ENCODE measurements at regions not wholly inside any gene's neighbourhood (a gene's known extent, or its start where the extent isn't known, plus 50 kb on each side); places are given as distances from the start of the nearest gene placed in this dataset.
"Not testable (repeated sequence)": the region's sequence is repeated elsewhere in the genome, so short reads cannot be mapped to it uniquely, and the experiment has no call there.

DNA sequence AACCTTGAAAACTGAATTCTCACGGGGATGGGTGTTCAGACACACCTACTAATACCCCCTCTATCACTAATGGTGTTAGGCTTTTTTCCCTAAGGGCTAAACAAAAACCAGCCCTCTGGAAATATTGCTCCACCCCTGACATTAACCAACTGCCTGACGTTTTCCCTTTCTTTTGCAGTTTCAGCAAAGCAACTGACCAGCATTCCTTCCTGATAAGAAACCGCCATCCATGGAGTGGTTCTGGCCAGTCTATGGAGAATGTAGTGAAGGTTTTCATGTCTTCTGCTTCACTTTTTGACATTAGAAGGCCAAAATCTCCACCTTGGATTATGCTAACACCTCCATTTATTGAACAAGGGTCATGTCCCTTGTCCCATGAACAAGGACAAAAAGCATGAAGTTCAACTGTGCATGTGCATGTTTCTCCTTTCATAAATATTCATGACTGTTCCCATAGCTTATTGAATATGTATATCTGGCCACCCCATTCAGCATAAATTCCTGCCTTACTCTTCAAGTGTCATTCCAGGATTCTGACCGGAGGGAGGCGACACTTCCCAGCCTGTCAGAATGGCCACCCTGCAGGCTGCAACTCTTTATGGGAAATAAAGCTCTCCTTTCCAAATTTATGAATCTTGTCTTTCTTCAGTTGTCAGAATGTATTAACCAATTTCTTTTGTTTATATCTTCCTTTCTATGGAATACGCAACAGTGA lies 314.3 kb downstream of the HHIPL2 start:
- no peak for DNase-seq

DNA sequence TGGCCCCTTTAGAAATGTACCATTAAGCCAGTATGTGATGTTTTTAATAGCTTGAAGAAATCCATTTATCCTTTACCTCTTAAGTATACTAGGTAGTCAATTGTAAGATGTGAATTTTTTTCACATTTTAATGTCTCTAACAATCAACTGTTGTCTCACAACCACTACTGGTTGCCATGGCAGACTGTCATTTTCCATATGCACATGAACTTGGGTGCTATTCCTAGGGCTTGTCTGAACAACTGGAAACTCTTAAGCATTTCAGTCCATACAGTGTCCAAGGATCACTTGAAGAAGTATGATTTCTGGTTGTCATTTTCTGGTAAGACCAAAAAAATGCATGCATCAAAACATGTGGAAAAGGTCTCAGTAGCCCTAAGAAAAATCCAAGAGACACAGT lies 315.1 kb downstream of the HHIPL2 start:
- no peak for DNase-seq

DNA sequence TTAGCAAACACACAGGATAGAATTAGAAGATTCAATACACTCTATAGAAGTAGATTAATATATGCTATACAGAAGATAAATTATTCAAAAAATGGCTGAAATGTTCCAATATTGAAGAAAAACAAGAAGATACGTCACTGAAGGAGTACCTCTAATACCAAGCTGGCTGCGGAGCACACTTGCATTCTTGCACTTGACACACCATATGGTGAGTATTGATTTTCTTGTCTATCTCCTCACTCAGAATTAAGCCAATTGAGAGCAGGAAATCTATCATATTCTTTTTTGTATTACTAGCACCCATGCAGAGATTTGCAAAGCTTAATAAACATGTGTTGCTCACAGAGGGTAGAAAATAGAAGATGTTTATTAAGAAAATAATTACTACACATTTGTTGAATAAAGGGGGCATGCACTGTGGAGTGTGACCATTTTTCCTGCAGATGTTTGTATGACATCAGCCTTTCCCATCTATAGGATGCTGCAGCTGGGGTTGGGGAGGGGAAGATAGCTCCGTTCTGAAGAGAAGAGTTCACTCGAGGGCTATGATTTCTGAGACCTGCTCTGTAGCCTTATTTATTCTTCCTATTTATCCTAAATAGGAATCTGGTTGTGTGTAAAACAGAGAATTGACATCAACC lies 318.1 kb downstream of the HHIPL2 start:
- no peak for DNase-seq

DNA sequence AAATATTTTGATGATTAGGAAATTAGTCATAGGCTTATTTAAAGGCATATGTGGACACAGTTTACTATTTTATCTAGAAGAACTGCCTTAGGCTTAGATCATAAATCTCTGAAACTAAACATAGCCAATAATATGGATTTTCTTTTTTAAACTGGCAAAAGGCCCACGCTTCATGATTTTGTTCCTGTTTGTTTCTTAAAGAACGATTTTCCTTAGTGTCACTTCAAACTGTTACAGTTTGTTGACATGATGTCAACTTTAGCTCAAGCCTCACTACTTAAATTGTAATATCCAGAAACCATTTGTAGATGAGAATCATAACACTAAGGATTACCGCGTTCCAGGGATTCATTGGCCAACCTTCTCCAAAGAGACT lies 322.6 kb downstream of the HHIPL2 start:
- DNase-seq: no peak

DNA sequence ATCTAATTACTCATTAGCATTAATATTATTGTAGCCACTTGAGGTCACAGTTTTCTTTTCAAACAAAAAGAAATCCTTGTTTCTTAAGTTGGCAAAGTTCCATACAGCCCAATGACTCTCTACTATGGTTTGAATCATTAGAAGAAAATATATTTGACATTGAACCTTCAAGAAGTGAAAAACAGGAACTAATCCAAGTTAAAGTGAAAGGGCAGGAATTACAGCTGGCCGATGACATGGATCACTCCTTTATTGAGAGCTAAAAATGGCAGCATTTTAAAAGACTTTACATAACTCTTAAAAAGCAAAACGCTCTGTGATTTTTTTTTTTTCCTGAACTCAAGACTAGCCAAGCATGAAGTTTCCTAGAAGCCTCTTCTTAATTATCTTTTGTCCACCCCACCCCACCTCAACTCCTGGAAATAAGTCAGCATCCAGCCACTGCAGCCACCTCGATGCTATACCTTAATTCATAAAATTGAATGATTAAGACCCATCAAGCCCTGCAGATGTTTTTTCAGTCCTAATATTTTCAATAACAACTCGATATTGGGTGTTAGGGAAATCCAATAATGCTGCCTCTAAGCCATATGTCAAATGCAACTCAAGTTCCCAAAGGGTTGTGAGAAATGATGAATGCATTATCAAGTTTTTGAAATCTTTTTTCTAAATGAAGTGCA lies 323.1 kb downstream of the HHIPL2 start:
- DNase-seq: no peak

DNA sequence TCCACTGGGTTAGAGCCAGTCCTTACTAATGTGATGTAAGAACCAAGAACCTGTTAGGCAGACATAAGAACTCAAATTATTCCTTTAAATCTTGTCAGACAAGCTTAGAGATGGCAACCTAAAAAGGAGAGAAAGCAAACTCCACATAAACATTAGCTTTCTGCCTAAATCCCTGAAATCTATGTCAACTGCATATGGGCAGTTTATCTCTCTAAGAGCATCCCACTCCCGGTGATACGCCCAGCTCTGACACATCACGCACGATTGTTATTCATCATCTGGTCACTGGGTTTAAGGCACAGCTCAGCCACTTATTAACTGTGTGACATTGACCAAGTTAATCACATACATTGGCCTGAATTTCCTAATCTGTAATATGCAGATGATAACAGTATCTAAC lies 323.7 kb downstream of the HHIPL2 start:
- DNase-seq: no peak

DNA sequence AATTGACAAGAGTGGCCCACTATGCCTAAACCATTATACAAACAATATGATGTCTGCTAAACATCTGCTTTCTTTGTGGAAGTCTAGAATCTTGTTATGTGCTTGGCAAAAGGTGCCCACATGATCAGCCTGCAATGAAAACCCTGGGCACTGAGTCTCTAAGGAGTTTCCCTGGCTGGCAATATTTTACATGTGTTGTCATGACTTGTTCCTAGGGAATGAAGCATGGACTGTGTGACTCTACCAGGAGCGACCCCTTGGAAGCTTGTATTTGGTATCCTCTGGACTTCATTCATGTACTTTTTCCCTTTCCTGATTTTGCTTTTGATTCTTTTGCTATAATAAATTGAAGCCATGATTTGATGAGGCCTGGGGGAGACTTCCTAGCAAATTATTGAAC lies 324.9 kb downstream of the HHIPL2 start:
- no peak for DNase-seq

DNA sequence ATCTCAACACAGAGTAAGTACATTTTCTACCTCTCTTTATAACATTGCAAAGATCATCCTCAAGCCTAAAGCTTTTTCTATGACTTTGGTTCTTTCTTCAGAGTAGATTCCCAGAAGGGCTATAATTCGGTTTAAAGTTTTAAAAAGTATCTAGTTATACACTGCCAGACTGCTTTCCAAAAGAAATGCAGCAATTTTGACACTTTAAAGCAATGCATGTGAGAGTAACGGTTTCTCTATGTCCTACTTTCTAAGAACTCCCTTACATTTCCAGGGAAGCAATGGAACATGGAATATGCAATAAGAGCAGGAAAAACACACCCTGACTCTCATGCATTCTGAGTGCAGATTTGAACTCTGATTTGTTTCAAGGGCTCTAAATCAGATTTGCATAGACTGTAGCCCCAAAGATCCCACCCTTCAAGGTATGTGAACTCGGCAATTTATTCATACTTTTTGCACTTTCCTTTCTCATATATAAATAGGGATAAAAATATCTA lies 331.6 kb downstream of the HHIPL2 start:
- no peak for DNase-seq

DNA sequence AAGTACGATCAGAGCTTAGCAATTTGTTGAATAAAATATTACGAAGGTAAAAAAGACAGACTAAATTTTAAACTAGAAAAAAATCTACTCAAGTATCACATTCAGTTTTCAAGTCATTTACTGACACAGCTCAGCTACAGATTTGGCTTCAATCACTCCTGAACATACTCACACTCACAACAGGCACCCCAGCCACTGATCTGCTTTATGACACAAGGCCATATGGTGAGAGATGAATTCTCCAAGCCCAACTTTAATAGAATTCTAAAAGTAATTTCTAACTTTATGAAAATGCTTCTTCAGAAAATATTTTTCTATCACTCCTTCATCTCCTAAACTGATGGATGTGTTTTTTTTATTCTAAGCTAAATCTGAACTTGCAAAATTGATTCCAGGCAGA lies 337.1 kb downstream of the HHIPL2 start:
- DNase-seq: no peak

DNA sequence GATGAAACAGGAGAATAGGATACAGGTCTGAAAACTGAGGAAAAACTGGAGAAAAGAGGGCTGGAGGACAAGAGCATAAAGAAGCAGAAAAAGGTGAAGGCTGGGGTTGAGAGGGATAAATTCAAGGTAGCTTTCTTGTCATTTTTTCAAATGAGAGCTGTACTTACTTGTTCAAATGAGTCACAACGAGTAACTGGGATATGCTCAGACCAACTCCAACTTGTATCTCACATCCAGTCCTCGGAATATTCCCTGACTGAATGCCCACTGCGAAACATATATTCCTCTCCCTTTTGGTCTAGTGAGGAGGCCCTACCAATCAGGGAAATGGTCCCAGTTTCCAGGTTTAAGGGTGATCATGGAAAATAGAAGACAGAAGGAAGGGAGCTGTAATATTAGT lies 343.4 kb downstream of the HHIPL2 start:
- no peak for DNase-seq

DNA sequence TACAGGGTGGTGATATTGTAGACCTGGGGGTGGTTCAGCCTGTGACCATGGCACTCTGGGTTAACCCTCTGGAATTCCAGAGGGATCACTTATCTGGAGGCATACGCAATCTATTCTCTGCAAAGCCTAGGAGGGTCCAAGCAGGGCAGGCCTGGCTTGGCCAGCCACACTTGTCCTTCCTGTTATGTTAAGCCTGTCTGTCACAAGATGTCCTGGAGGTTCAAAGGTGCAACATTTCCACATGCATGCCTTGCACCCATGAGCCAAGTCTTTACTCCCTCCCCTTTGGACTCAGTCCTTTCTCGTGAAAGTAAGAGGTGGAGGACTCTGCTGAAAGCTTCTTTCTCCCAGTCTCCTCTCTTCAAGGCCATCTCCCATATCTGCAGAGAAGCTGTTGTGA lies 345.1 kb downstream of the HHIPL2 start:
- DNase-seq: no peak

DNA sequence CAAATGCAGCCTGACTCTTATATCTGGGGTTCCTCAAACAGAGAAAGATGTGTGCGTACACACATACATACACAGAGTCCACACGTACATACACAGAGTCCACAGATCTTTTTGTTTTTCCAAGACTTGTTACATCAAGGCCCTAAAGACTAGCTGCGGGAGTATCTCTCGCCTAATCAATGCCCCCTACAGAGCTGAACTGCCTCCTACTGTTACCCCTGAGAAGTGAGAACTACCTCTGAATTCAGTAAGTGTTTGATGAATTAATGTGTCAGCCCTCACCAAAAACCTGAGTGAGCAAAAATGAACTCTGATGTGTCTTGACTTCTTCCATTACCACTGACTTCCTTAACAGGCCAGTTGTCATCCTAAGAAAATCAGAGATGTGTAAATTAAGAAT lies 351.2 kb downstream of the HHIPL2 start:
- no peak for DNase-seq

DNA sequence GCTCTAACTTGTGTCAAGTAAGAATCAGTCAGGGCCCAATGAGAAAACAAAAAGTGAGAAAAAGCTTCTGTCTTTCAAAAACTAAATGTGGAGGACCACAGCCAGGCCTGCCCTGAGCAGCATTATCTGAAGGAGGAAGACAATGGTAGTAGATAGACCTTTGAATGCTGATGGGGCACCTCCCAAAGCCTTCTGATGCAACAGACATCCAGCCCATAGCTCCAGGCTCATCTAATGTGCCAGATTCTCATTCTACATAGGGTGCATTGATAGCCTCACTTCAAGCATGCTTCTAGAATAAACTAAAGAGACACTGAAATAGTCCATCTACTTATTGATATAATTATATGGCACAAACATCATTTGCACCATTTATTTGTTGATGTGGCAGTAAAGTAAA lies 351.6 kb downstream of the HHIPL2 start:
- no peak for DNase-seq

DNA sequence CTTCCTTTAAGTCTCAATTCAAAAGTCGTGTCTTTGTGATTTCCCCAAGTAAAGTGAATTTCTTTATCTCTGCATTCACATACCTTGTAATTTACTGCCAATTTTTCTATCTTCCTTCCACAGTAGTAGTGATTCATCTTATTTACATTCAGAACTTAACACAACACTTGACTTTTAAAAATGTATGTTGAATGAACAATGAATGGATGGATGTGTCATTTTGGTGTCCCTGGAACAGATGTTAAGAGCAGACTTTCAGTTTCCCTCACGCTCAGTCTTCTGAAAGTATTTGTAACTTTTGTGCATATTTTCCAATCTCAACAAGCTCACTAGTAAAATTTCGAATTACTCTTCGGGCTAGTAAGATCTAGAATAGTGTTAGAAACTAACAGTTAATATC lies 352.0 kb downstream of the HHIPL2 start:
- no peak for DNase-seq

DNA sequence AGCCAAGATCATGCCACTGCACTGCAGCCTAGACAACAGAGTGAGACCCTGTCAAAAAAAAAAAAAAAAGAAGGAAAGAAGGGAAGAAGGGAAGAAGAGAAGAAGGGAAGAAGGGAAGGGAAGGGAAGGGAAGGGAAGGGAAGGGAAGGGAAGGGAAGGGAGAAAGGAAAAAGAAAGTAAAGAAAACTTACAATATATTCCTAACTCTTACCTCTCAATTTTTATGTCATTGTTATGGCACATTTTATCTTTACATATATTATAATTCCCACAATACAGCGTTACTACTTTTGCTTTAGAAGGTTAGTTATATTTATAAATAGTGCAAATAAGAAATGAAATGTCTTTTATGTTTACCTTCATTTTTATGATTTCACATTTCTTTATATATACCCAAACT lies 358.7 kb downstream of the HHIPL2 start:
- no peak for DNase-seq

DNA sequence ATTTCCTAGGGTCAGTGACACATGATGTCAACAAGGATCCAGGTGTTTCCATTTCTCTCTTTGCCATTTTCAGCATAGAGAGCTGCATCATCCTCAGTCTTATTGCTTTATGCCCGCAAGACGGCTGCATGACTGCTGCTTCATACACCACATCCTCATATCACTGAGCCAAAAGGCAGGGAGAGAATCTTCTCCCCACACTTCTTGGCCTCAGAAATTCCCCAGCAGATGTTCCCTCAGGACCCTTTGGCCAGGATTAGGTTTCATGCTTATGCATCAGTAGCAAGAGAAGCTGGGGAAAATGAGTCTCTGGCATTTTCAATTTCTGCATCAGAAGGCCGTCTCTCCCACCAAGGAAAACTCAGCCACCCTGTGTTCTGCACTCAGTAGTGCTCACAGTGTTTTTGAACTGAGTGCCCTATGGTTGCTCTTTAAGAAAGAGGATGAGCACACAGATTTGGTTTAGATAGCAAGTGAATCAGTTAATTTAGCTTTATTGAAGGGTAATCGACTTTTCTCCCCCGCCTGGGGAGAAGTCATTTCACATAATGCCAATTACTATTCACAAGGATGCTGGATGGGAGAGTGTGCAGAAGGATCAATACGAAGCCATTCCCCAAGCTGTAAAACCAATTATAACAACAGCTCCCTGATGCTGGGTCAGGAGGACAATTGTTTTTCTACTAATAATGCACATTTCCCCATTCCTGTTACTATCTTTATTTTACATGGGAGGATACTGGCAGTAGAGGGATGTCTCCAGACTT lies 360.2 kb downstream of the HHIPL2 start:
- DNase-seq: no peak

DNA sequence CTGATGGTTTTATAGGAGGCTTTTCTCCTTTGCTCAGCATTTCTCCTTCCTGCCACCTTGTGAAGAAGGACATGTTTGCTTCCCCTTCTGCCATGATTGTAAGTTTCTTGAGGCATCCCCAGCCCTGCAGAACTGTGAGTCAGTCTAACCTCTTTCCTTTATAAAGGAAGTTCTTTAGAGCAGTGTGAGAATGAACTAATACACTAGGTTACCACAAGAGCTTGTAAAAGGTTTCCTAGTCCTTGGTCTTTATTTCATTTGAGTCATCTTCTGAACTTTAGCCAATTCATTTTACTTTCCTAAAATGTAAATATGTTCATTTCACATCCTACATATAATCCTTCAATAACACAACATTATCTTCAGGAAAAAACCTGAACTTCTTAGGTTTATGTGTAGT lies 365.3 kb downstream of the HHIPL2 start:
- no peak for DNase-seq

DNA sequence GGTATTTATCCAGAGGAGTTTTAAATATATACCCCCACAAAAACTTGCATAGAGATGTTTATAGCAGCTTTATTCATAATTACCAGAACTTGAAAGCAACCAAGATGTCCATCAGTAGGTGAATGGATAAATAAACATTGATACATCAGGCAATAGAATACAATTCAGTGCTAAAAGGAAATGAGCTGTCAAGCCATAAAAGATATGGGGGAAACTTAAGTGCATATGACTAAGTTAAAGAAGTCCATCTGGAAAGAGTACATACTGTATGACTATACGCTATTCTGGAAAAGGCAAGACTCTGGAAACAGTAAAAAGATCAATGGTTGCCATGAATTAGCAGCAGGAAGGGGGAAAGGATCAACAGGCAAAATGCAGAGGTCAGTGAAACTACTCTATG lies 366.7 kb downstream of the HHIPL2 start:
- no peak for DNase-seq

DNA sequence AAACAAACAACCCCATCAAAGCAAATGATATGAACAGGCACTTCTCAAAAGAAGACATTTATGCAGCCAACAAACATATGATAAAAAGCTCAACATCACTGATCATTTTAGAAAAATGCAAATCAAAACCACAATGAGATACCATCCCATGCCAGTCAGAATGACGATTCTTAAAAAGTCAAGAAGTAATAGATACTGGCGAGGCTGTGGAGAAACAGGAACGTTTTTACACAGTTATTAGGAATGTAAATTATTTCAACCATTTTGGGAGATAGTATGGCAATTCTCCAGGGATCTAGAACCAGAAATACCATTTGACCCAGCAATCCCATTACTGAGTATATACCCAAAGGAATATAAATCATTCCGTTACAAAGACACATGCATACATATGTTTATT lies 370.4 kb downstream of the HHIPL2 start:
- DNase-seq: not testable (repeated sequence)

DNA sequence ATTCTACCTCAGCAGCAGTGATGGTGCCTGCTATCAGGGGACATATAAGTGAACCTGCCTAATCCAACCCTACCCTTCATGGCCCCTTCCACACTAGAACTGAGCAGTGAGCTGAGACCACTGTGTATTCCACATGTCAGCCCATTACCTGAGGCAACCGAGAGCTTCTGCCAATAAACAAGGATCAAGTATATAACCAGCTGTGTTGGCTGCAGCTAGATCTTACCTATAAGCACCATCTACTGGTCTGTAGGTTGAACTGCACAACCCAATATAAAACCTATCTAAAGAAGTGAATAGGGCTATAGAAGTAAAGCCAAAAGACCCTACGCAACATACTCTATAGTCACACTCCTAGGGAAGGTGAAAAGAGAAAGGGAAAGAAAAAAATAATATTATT lies 376.9 kb downstream of the HHIPL2 start:
- DNase-seq: no peak

DNA sequence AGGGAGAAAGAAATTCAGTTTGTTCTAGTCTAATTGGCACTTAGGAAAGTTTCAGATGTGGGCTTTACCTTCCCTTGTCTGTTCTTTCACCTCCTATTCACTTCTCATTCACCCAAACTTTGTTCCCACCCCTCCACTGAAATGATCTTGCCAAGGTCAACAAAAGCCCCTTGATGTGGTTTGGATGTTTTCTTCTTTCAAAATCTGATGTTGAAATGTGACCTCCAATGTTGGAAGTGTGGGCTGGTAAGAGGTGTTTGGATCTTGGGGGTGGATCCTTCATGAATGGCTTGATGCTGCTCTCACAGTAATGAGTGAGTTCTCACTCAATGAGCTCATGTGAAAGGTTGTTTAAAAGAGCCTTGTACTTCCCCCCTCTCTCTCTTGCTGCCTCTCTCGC lies 379.3 kb downstream of the HHIPL2 start:
- no peak for DNase-seq

DNA sequence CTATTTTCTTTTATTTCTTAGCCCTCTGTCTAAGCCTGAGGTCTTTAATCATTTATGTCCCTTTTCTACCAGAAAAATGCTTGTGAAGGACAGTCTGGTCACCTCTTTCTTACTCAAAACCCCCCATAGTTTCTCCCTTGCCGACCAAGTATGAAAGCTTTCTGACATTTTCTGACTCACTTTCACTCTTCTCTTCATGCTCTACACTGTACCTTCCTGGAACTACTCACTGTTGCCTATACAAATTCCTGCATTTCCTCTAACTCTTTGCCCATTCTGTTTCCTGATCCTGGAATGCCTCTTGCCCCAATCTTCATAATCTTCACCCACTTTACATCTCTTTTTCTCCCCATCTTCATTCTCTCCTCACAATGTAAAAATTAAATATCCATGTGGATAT lies 380.0 kb downstream of the HHIPL2 start:
- no peak for DNase-seq

DNA sequence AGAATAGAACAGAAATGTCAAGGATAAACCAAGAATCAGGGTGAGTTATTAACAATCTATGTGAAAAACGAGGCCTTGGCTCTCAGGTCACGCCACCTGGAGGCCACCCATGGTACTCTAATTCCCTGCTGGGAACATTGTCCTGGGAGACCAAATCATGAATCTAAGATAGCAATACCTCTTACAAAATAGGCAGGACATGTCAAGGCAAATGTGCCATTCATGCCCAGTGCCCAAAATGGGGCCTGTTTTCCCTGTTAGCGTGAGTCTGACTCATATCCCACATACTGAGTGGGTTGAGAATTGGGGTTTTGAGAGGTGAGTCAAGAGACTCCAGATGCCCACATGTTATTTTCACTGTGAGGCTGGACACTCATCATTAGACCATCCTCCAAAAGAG lies 380.8 kb downstream of the HHIPL2 start:
- no peak for DNase-seq

DNA sequence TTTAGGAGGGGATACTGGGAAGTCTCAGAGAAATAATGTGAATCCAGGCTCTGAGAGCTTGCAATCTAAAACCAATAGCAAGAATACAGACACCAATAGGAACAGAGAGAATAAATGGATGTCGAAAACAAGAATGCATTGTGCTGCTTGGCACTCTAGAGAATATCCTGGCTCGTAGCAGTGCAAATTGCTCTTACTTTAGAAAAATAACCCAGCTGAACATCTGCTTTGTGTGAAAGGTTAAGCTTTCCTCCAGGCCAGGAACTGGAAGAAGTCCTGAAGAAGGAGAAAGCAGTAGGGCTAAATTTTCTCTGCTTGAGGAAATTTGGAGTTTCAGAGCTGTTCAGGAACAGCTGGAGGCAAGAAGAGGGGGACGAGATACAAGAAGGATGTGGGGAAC lies 382.3 kb downstream of the HHIPL2 start:
- no peak for DNase-seq
